ENCODE measurements at regions not wholly inside any gene's neighbourhood (a gene's known extent, or its start where the extent isn't known, plus 50 kb on each side); places are given as distances from the start of the nearest gene placed in this dataset.

DNA sequence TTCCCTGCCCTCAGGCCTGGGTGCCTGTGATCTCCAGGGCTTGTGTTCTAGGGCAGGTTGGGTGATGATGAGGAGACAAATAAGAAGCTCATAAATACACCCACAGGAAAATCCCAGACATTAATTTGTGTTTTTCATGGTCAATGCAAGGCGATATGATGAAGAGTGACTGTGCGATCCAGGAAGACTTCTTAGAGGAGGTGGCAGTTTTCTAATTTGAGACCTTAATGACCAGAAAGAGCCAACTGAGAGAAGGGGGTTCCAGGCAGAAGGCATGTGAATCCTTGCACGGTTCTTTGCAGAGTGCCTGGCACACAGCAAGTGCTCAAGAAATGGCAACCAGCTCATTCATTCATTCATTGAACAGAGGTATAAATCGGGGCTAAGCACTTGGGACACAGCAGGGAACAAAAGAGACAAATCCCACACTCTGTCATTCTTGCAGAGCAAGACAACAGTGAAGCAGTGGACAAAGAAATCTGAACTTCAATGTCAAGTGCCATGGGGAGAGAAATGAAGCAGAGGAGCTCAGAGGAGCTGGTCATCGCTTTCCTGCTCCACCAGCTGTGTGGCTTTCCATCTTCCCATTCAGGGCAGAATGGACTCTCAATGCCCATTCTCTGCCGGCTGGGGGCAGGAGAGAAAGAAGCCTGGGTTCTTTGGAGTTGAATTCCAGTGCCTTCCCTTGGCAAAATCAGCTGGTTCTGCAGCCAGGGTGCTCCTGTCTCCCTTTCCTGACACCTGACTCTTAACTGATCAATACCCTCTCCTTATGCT lies 128.3 kb downstream of the AACS start:
- no peak for DNase-seq

DNA sequence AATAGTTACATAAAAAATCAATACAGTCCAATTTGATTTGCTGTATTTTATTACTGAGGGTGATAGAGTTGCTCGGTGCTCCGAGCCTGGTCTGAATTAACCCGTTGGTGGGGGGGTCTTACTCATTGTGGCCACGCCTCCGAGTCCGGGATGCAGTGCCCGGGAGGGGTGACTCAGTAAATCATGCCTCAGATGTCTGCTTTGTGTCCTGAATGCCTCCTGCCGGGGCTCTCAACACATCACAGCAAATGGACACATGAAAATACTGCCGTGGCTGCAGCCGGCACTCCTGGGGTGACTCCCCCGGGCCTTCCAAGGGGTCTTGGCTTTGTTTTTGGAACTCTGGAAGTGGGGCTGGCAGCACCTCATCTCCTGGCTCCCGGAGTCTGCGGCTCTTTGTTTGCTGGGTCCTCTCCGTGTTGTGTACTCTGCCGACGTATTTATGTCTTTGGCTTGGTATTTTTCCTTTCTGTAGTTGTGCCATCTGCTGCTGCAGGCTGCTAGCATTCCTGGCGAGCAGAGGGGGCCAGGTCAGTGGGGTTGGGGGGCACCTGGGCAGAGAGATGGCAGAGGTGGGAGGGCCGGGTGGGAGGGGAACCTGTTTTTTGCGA lies 129.0 kb downstream of the AACS start:
- no peak for DNase-seq

DNA sequence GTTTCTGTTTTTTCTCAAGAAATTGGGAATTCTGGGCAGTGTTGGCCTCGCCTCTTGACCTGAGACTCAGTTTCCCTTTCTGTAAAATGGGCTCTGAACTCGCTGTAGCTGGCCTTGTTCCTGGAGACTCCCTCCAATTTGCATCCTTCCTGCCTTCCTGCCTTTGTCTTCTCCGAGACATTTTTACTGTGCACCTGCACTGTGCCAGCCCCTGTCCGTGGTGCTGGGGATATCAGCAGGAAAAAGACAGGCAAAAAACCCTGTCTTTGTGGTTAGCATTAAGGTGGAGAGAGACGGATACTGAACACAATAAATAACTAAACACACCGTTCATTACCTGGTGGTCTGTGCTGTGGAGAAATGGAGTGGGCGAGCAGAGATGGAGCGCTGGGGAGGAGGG lies 129.8 kb downstream of the AACS start:
- no peak for DNase-seq

DNA sequence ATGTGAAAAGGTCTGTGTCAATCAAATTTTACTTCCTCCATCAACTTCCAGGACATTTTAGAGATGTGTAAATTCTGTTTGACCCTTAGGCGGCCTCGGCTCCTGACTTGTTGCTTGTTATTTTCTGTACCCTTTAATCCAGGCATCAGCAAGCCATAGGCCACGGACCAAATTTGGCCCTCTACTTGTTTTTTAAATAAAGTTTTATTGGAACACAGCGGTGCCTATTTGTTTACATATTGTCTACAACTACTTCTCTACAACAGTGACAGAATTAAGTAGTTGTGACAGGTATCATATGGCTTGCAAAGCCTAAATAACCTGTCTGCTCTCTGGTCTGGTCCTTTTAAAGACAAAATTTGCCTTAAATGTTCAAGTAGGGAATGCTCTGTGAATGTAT lies 132.1 kb downstream of the AACS start:
- no peak for DNase-seq

DNA sequence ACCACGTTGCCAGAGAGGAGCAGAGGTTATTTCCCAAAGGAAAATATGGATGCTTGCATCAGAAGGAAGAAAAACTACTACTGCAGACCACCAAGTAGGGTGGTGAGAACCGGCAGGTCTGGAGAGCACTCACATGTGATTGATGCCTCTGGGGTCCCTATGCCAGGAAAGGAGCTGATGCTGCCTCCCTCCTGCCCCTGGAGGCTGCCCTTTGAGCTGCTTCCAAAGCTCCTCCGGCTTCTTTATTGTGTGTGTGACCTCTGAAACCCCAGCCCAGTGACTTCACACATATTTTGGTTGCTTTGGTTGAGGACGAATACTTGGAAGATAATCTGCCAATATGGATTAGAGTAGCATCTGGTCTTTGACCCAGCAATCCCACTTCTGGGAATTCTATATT lies 133.4 kb downstream of the AACS start:
- no peak for DNase-seq

DNA sequence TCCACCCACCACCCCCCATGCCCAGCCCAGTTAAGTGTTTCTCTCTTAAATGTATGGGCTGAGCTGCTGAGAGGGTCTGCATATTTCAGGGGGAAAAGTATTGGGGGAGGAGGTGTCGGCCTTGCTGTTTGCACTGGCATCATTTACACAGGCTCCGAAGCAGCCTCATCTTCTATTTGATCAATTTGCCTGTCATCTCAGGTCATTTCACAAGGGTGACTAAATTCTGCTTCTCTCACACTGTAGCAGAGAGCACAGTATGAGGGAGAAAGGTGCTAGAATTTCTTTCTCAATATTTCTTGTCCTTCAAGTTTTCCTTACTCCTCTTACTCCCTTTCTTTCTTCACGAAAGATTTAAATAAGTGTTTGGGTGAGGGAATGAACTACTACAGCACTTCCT lies 135.9 kb downstream of the AACS start:
- no peak for DNase-seq

DNA sequence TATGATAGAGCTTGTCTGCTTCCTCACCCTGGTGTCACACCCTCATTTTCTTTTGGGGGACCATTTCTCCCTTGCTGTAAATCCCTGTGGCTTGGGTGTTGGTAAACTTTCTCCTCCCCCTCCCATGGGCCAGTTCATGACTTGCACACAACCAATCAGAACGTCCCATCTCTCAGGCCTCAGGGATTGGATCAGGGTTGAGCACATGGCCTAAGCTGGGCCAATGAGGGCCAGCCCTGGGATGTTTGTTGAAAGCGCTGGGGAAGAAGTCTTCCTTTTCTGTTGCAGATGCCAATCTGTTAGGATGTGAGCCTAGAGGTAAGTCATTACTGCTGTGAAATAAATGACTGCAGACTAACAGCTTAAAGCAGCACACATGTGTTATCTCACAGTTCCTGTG lies 136.7 kb downstream of the AACS start:
- no peak for DNase-seq

DNA sequence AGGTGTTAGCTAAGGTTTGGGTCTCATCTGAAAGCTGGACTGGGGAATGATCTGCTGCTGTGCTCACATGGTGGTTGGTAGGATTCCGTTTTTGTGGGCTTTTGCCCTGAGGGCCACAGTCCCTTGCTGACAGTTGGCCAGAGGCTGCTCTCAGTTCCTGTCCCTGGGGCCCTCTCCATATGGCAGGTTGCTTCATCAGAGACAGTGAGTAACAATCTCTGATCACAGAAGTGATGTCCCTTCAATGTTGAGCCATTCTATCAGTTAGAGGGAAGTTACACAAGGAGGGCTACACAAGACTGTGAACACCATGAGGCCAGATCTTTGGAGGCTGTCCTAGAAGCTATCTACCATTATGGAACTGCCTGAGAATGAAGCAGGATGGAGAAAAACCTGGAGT lies 137.2 kb downstream of the AACS start:
- DNase-seq, result no peak

DNA sequence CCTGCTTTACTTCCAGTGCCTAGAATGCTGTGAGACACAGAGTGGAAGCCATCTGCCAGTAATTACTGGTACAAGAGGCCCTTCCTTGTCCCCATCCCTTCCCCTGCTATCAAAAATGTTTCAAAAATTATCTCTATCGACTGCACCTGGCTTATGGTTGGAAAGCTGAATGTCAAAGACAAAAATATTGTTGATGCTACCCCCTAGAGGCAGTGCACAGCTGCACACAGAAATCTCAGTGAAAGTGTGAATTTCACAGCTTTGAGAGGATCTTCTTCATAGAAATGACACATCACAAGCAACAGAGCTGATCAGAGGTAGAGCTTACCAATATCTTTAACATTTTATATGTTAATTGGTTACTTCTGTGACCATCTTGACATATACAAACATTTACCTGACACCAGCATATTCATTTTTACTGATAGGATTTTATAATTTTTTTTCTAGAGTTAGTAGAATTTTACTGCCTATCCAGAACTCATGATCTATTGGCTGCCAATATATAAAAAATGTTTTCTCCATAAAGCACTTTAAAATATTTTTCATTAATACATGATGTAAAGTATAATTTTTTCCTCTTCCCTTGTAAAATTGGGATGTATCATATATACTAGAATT lies 138.0 kb downstream of the AACS start:
- DNase-seq, result no peak

DNA sequence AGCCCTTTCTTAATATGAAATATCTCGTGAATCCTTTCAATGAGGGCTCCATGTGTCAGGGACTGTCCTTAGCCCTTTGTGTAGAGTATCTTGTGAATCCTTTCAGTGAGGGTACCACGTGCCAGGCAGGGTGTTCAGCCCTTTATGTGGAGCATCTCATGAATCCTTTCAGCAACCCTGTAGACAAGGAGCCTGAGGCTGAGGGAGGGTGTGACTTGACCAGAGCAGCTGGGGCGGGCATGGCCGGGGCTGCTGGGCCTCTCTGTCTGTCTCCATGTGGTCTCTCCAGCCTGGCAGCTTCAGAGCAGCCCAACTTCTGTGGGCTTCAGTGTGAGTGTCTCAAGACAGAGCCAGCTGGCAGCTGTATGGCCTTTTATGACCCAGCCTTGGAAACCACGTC lies 140.2 kb downstream of the AACS start:
- no peak for DNase-seq

DNA sequence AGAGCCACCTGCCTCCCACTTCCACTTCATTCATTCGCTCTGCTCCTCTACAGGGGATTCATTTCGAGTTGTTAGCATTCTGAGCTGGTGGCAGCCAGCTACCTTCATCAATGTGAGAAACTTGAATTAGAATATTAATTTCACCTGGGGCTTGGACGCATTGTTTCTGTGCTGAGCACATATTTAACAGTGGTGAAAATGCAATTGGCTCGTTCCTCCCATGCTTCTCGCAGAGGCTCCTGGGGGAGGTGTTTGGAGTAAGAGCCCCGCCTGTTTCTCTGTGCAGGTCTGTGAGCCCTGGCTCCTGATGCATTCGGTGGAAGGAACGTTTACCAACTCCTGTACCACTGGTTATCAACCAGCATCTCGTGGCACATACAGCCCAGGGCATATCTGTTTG lies 141.5 kb downstream of the AACS start:
- no peak for DNase-seq

DNA sequence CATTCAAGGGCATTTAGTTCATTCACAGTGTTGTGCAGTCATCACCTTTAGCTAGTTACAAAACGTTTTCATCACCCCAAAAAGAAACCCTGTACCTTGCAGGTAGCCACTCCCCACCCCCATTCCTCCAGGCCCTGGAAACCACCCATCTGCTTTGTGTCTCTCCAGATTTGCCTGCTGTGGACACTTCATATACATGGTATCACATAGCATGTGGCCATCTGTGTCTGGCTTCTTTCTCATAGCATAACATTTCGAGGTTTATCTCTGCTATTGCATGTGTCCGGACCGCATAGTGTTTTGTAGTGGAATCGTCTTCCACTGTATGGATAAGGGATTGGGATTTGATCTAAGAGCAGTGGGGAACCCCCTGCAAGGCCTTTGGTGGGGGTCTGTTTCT lies 143.1 kb downstream of the AACS start:
- no peak for DNase-seq

DNA sequence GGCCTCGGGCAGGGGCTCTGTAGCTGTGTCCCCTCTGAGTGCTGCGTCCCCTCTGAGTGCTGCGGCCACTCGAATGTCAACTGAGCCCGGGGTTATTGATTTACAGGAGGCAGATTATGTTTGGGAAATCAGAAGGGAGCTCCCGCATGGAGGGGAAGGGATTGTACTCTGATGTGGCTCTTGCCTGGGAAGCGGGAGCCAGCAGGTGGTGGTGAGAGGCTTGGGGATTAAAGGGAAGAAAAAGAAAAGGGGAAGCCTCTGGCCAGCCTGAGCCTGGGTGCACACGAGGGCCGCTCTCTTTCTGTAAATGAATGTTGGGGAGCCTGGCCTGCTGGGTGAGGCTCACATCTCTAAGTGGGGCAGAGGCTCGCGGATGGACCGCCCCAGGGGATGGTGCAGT lies 143.7 kb downstream of the AACS start:
- no peak for DNase-seq

DNA sequence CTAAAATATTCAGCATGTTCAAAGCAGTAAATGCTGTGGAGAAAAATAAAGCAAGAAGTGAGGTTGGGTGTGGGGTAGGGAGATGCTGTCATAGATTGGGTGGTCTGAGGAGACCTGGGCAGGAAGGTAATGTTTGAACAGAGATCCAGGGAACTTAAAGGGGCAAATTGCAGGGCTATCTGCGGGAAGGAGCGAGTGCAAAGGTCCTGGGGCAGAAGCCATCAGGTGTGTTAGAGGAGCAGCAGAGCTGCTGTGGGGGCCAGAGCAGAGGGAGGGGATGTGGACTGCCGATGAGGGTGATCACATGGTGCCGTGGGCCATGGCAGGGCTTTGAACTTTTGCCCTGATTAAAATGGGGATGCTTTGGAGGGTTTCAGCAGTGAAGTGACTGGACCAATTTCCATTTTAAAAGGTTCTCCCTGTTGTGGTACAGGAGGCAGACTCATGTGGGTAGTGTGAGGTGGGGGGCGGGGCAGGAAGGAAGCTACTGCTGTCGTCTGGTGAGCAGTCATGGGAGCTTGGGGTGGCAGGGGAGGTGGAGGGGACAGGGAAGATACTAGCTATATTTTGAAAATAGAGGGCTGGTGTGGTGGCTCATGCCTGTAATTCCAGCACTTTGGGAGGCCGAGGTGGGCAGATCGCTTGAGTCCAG lies 145.0 kb downstream of the AACS start:
- DNase-seq, result no peak

DNA sequence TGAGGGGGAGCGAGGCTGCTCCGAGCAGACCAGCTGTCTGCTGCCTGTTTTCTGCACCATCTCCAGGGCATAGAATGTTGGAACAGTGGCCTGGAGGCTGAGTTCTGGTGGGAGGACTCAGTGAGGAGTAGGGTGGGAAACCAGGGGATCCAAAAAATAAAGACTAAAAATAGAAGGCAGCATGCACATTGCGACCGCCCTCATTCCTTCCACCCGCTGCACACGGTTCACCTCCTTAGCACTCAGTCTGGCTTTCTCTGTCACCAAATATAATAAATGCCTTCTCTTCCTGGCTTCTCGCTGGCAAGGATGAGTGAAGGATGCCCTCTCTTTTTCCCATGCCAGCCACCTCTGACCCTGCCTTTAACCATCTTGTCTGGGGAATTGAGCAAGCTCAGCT lies 146.2 kb downstream of the AACS start:
- no peak for DNase-seq

DNA sequence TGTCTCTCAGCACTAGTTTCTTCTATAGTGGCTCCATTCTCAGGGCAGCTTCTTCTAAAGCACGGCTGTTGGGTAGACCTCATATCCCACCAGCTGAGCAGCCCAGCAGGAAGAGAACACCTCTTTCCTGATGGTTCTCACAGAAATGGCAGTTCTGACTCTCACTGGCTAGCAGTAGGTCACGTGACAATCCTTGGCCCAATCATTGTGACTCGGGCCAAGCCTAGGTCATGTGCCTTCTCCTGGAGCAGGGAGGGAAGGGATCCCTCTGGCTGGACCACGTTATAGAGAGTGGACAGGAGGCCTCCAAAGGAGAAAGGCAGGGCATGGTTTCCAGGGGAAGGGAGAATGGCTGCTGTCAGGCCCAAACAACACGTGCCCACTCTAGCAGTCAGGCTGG lies 149.1 kb downstream of the AACS start:
- no peak for DNase-seq

DNA sequence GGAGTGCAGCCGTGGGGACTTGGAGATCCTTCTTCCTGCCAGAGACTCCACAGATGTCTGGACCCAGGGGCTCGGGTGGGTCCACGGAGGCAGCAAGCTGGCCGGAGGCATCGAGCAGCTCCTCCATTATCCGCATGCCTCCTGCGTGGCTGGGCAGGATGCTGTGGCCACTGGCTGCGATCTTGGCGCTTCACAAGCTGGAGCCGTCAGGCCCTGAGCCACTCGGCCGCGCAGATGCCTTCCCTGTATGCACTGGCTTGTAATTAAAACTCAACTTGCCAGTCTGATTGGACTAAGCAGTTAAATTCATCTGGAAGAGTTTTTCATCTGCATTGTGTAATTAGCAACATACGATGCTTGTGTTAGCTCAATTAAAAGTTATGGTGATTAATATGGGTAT lies 151.5 kb downstream of the AACS start:
- DNase-seq, result no peak

DNA sequence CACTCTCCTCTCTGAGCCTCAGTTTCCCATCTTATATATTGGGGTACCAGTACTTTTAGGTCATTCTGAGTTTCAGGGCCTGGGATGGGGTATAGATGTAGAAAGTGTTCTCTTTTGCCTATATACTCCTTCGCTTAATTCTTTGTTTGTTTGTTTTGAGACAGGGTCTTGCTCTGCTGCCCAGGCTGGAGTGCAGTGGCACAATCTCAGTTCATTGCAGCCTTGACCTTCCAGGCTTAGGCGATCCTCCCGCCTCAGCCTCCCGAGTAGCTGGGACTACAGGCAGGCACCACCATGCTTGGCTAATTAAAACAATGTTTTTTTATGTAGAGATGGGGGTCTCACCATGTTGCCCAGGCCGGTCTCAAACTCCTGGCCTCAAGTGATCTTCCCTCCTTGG lies 152.1 kb downstream of the AACS start:
- DNase-seq, result no peak

DNA sequence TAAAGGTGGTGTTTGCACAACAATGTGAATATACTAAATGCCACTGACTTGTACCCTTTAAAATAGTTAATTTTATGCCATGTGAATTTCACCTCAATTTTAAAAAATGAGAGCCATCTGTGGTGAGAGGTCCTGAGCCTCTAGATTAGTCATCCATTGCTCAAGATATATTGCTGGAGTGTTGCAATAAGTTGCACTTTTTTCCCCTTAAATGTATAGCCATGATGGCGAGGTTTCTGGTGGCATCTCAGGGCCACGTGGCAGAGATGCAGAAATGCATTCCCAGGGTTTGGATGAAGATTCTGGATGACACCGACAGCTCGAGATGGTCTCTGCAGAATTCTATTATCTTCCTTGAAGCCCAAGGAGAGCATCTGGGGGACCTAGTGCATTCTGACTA lies 153.7 kb downstream of the AACS start:
- no peak for DNase-seq

DNA sequence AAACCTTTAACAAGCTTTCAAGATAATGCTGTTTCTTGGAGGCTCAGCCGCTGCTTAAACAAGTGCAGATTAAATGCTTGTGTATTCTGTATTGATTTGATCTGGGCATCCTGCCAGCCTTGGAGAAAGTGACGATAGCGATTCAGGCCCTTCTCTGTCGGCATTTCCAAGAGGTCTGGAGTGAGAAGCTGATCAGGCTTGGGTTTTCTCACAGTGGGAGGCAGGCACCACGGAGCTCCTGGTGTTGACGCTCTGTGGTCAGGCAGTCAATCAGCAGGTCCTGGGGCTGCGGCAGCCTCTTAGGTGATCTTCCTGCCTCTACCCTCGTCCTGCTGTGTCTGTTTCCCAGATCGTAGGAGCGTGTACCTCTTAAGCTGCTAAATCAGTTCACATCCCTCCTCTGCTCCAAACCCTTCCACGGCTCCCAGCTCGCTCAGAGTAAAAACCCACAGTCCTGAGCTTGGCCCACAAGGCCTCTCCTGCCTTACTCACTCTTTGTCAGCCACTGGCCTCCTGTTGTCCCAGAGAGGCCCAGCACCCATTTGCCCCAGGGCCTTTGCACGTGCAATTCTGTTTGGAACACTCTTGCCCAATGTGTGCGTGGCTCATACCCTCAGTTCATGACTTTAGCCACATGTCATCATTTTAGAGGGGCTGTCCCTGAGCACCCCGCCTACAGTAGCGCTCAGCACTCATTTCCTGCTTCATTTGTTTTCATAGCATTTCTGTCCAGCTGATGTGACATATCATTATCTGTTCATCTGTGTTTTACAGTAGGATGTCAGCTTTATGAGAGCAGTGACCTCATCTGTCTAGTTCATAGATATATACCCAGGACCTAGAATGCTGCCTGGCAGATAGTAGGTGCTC lies 155.4 kb downstream of the AACS start:
- no peak for DNase-seq

DNA sequence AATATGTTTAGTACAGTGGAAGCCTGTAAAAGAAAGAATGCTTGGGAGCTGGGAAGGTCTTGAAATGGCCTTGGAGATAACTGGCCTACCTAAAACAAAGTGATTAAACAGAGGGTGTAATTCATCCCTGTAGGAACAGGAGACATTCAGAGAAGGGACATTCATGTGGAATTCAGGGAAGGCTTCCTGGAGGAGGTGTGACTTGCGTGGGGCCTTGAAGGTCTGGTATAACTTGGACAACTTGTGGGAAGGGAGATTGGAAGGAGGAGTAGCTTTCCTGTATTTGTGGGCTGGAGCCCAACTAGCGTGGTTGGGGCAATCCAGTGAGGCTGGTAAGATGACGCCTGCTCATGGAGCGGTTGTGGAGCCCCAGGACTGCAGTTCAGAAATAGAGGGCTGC lies 156.4 kb downstream of the AACS start:
- DNase-seq, result no peak

DNA sequence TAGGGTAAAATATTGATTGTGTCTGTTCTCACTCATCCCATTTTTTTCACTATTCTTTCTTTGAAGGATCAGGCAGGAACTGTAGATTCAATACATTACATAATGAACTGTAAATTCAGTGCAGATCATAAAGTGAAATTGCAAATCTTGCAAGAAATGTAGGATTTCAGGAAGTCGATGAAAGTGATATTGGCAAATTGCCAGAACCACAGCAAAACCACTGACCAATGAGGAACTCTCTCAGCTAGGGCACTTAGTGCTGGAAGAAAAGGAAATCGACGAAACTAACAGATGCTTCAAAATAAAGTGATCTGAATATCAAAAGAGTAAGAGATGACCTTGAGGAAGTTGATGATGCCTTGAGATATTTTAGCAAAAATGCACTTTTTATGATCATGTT lies 157.6 kb downstream of the AACS start:
- DNase-seq, result no peak

DNA sequence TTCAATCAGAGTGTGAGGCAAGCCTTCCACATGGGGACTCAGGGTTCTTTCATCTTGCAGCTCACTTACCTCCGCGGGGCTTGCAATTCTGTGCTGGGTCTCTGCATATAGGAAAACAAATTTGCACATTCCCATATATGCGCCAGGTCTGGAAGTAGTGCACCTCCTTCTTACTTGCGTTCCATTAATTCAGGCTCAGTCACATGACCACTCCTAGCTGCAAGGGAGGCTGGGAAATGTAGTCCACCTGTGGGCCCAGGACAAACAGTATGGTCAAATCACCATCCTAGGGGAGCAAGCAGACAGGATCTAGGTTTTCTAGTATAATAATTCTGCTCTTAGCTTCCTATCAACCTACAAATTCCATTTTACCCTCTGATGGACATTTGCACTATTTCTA lies 160.4 kb downstream of the AACS start:
- no peak for DNase-seq
